ENCODE measurements at regions not wholly inside any gene's neighbourhood (a gene's known extent, or its start where the extent isn't known, plus 50 kb on each side); places are given as distances from the start of the nearest gene placed in this dataset.

DNA sequence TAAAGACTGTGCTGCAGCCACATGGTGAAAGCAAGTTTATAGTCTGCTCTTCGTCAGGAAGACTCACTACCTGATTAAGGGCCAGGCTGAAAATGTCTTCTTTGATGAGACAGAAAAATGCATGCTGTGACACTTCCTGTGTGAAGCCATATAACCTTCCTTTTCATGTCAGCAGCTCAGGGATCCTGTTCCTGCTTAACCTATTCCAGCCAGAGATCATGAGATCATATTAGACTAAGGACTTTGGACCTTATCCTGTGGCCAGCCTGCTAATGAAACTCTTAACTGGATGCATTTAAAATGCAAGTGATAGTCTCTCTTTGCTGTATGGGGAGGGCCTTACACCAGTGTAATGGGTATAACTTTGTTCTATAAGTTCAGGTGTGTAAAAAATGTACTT is 165.2 kb downstream of the PTEN start:
- DNase-seq (ENCODE audit: low read depth, low spot score): no peak
- intact Hi-C loops (cut with micrococcal nuclease; ENCODE audit: unreplicated experiment) (no loop called here), in situ Hi-C loops (cut with HindIII; ENCODE audit: low pct_unique_long_range_greater_than_20kb, low sequenced_read_pairs) (no loop called here)
- no peak for TF ChIP-seq POLR2AphosphoS5 (IDR thresholded peaks at IDR 0.05; ENCODE audit: low read depth, low read length)
- TF ChIP-seq, protein P1, sequence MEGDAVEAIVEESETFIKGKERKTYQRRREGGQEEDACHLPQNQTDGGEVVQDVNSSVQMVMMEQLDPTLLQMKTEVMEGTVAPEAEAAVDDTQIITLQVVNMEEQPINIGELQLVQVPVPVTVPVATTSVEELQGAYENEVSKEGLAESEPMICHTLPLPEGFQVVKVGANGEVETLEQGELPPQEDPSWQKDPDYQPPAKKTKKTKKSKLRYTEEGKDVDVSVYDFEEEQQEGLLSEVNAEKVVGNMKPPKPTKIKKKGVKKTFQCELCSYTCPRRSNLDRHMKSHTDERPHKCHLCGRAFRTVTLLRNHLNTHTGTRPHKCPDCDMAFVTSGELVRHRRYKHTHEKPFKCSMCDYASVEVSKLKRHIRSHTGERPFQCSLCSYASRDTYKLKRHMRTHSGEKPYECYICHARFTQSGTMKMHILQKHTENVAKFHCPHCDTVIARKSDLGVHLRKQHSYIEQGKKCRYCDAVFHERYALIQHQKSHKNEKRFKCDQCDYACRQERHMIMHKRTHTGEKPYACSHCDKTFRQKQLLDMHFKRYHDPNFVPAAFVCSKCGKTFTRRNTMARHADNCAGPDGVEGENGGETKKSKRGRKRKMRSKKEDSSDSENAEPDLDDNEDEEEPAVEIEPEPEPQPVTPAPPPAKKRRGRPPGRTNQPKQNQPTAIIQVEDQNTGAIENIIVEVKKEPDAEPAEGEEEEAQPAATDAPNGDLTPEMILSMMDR (IDR thresholded peaks at IDR 0.05): no peak
- no peak for TF ChIP-seq TCF7L2 (IDR thresholded peaks at IDR 0.05; ENCODE audit: low read depth, low read length)
- TF ChIP-seq, protein P2, sequence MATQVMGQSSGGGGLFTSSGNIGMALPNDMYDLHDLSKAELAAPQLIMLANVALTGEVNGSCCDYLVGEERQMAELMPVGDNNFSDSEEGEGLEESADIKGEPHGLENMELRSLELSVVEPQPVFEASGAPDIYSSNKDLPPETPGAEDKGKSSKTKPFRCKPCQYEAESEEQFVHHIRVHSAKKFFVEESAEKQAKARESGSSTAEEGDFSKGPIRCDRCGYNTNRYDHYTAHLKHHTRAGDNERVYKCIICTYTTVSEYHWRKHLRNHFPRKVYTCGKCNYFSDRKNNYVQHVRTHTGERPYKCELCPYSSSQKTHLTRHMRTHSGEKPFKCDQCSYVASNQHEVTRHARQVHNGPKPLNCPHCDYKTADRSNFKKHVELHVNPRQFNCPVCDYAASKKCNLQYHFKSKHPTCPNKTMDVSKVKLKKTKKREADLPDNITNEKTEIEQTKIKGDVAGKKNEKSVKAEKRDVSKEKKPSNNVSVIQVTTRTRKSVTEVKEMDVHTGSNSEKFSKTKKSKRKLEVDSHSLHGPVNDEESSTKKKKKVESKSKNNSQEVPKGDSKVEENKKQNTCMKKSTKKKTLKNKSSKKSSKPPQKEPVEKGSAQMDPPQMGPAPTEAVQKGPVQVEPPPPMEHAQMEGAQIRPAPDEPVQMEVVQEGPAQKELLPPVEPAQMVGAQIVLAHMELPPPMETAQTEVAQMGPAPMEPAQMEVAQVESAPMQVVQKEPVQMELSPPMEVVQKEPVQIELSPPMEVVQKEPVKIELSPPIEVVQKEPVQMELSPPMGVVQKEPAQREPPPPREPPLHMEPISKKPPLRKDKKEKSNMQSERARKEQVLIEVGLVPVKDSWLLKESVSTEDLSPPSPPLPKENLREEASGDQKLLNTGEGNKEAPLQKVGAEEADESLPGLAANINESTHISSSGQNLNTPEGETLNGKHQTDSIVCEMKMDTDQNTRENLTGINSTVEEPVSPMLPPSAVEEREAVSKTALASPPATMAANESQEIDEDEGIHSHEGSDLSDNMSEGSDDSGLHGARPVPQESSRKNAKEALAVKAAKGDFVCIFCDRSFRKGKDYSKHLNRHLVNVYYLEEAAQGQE (IDR thresholded peaks at IDR 0.05; ENCODE audit: insufficient read depth in 1 of 2, low read depth in 2 of 2, low read length in 1 of 2): no peak
- no peak for TF ChIP-seq SIN3A (IDR thresholded peaks at IDR 0.05; ENCODE audit: borderline replicate concordance, insufficient read depth, low read depth, low read length)
- Histone ChIP-seq H3K36me3 (ENCODE audit: control insufficient read depth, insufficient read depth, low read length) (no peaks in the 10 kb centered on the region), H3K9me3 (ENCODE audit: control insufficient read depth, insufficient read depth, low read depth, low read length) (no peaks in the 10 kb centered on the region), H3K4me3 (ENCODE audit: low read depth in 2 of 2, low read length in 2 of 2) (no peak overlapping the region), H3K4me1 (ENCODE audit: control insufficient read depth, insufficient read depth, low read length) (no peaks in the 10 kb centered on the region), H3K27ac (ENCODE audit: low read length) (no peak overlapping the region), H3K27me3 (ENCODE audit: control insufficient read depth, insufficient read depth, low read length) (no peaks in the 10 kb centered on the region; the same call in 1 of the 2 replicates)
- no peak for ATAC-seq
- POLR2A ChIA-PET: no interaction called here
- BruUV-seq (replicated peaks): no TSS peak
- CTCF ChIA-PET: no interaction called here

DNA sequence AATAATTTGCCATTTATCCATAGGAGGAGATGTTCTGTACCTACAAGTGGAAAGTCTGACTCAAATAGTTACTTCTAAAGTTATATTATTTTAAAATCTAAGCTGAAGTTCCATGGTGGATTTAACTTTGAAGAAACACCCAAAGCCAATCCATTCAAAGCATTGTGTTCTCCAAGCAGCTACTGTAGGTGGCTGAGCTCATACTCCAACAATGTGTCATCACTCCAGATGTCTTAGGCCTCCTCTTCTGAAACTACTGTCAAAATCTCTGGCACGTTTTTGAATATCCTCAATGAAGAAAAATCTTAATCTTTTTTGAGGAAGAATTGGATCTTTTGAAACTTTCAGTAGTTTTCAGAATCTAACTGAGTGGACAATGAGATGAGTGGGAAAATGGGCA is 169.1 kb downstream of the PTEN start:
- DNase-seq (ENCODE audit: low read depth, low spot score) (no peak), ATAC-seq (no peak)
- H3K27me3 ChIP-seq (ENCODE audit: control insufficient read depth, insufficient read depth, low read length): no peaks in the 10 kb centered on the region; the same call in 1 of the 2 replicates
- no peaks in the 10 kb centered on the region for H3K4me1 ChIP-seq (ENCODE audit: control insufficient read depth, insufficient read depth, low read length)
- no TSS peak for BruUV-seq (replicated peaks)
- in situ Hi-C loops (cut with HindIII; ENCODE audit: low pct_unique_long_range_greater_than_20kb, low sequenced_read_pairs): no loop called here
- TF ChIP-seq, protein P1 (IDR thresholded peaks at IDR 0.05): no peak
- TF ChIP-seq POLR2AphosphoS5 (IDR thresholded peaks at IDR 0.05; ENCODE audit: low read depth, low read length): no peak
- TF ChIP-seq, protein P2 (IDR thresholded peaks at IDR 0.05; ENCODE audit: insufficient read depth in 1 of 2, low read depth in 2 of 2, low read length in 1 of 2): no peak
- TF ChIP-seq SIN3A (IDR thresholded peaks at IDR 0.05; ENCODE audit: borderline replicate concordance, insufficient read depth, low read depth, low read length): no peak
- TF ChIP-seq TCF7L2 (IDR thresholded peaks at IDR 0.05; ENCODE audit: low read depth, low read length): no peak
- H3K36me3 ChIP-seq (ENCODE audit: control insufficient read depth, insufficient read depth, low read length): no peaks in the 10 kb centered on the region
- intact Hi-C loops (cut with micrococcal nuclease; ENCODE audit: unreplicated experiment): no loop called here
- H3K27ac ChIP-seq (ENCODE audit: low read length): no peak overlapping the region
- ChIA-PET POLR2A (no interaction called here), CTCF (no interaction called here)
- no peak overlapping the region for H3K4me3 ChIP-seq (ENCODE audit: low read depth in 2 of 2, low read length in 2 of 2)
- H3K9me3 ChIP-seq (ENCODE audit: control insufficient read depth, insufficient read depth, low read depth, low read length): no peaks in the 10 kb centered on the region

All from Panc1 (cell line).